Neural progenitor cell (in vitro differentiated cells): ENCODE measurements at regions not wholly inside any gene's neighbourhood (a gene's known extent, or its start where the extent isn't known, plus 50 kb on each side); places are given as distances from the start of the nearest gene placed in this dataset.

Source experiments
- CTCF ChIP-seq: fragments of 200-600 bp; sonication (generic); IDR thresholded peaks from 2 replicates; pipeline ENCODE4 v1.5.1; 2017; ENCODE audit warnings: antibody characterized with exemption, mild to moderate bottlenecking
- EZH2phosphoT487 ChIP-seq: fragments of 200-600 bp; sonication (generic); IDR thresholded peaks from 2 replicates; pipeline ENCODE4 v1.6.1; 2017; ENCODE audit warnings: antibody characterized with exemption

GRCh38 chr14:51443195-51444018 lies 203.4 kb downstream of the TMX1 start:
- TF ChIP-seq CTCF (no peak), EZH2phosphoT487 (no peak)
